ENCODE measurements at regions not wholly inside any gene's neighbourhood (a gene's known extent, or its start where the extent isn't known, plus 50 kb on each side); places are given as distances from the start of the nearest gene placed in this dataset.
A peak's percentile ranks its signal among the peaks of the same experiment; 100 is the strongest.

- H3K36me3 ChIP-seq, result no peaks in the 10 kb centered on the region
- WGBS, 2 donors, result 55 to 61% methylated on average over 5 of the region's 5 CpGs
- TF ChIP-seq POLR2A (IDR thresholded peaks at IDR 0.05) (no peak), EP300 (IDR thresholded peaks at IDR 0.05) (no peak), CTCF (IDR thresholded peaks at IDR 0.05) (no peak)
- no peak for DNase-seq (ENCODE audit: low spot score in 2 of 2)
- no peak overlapping the region for H3K27ac ChIP-seq
- no peaks in the 10 kb centered on the region for H3K9me3 ChIP-seq
- H3K4me3 ChIP-seq, result no peak overlapping the region
- H3K27me3 ChIP-seq, result peaks cover 0 to 14% of the 10 kb centered on the region in 2 donors
- peaks cover 0 to 14% (median 0%) of the 10 kb centered on the region in 4 donors for H3K4me1 ChIP-seq
These were observed 342.1 kb downstream of the MATN1 start for GRCh38 chr1:30381266-30381665.

GRCh38 chr1:30380625-30380984, 342.8 kb downstream of the MATN1 start:
- no peak overlapping the region for H3K27ac ChIP-seq
- no peaks in the 10 kb centered on the region for H3K9me3 ChIP-seq
- no peak for TF ChIP-seq EP300 (IDR thresholded peaks at IDR 0.05)
- no peak for TF ChIP-seq POLR2A (IDR thresholded peaks at IDR 0.05)
- no peak for TF ChIP-seq CTCF (IDR thresholded peaks at IDR 0.05)
- H3K4me1 ChIP-seq, result peaks cover 0 to 14% (median 0%) of the 10 kb centered on the region in 4 donors
- no peak for DNase-seq (ENCODE audit: low spot score in 2 of 2)
- no peaks in the 10 kb centered on the region for H3K36me3 ChIP-seq
- WGBS, 2 donors, result 2 to 3% methylated on average over 3 of the region's 3 CpGs
- no peak overlapping the region for H3K4me3 ChIP-seq
- peaks cover 0 to 14% of the 10 kb centered on the region in 2 donors for H3K27me3 ChIP-seq

DNA sequence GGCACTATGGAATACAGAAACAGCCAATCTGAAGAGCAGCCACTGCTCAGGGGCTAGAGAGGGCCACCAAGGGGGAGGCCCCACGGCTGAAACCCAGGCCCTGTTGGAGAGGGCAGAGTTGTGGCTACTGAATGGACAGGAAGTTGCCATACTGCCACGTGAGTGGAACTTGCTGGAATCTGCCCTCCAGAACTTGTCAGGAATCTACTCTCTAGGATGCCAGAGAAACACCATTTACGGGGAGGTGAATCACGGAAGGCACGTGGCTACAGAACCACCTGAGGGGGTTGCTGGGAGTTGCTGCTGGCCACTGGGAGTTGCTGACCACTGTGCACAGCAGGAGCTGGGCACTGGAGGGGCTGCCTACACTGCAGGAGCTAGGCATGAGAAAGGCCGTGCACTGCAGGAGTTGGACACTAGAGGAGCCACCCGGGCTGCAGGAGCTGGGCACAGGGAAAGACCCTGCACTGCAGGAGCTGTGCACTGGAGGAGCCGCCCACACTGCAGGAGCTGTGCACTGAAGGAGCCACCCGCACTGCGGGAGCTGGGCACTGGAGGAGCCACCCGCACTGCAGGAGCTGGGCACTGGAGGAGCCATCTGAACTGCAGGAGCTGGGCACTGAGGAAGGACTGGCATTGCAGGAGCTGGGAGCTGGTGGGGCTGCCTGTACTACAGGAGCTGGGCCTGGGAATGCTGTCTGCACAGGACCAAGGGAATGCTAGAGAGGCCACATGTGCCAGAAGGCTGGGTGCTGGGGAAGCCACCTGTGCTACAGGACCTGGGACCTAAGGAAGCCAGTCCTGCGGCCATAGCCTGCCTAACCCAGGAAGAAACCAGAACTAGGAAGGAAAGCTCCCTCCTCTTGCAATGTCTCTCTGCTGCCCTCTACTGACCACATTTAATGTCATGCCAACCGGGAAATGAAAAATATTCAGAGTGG, 343.4 kb downstream of the MATN1 start:
- Histone ChIP-seq H3K4me1 (peaks cover 0 to 14% (median 0%) of the 10 kb centered on the region in 4 donors), H3K4me3 (no peak overlapping the region), H3K9me3 (no peaks in the 10 kb centered on the region), H3K36me3 (no peaks in the 10 kb centered on the region), H3K27me3 (peaks cover 0 to 10% of the 10 kb centered on the region in 2 donors), H3K27ac (no peak overlapping the region)
- TF ChIP-seq EP300 (IDR thresholded peaks at IDR 0.05) (no peak), CTCF (IDR thresholded peaks at IDR 0.05) (peak; percentile 67 to 83 (median 75)), POLR2A (IDR thresholded peaks at IDR 0.05) (no peak)
- 49 to 52% methylated on average over 12 of the region's 13 CpGs for WGBS, 2 donors
- DNase-seq (ENCODE audit: low spot score in 2 of 2), result peak in 1 of 2 donors; percentile 90

- 31 to 33% methylated on average over 18 of the region's 18 CpGs for WGBS, 2 donors
- Histone ChIP-seq H3K36me3 (no peaks in the 10 kb centered on the region), H3K4me1 (peaks cover 0 to 14% (median 0%) of the 10 kb centered on the region in 4 donors), H3K4me3 (no peak overlapping the region), H3K27me3 (peaks cover 0 to 8% of the 10 kb centered on the region in 2 donors), H3K27ac (no peak overlapping the region), H3K9me3 (no peaks in the 10 kb centered on the region)
- TF ChIP-seq CTCF (IDR thresholded peaks at IDR 0.05) (no peak), POLR2A (IDR thresholded peaks at IDR 0.05) (no peak), EP300 (IDR thresholded peaks at IDR 0.05) (no peak)
- DNase-seq (ENCODE audit: low spot score in 2 of 2), result no peak
These were observed 344.3 kb downstream of the MATN1 start for GRCh38 chr1:30378991-30379581.
